Hepatocyte (in vitro differentiated cells): ENCODE measurements at regions not wholly inside any gene's neighbourhood (a gene's known extent, or its start where the extent isn't known, plus 50 kb on each side); places are given as distances from the start of the nearest gene placed in this dataset.

ENCODE experiments used
- DNase-seq: peaks from one replicate; pipeline ENCODE4 v3.0.0-alpha.2; 2016; ENCODE audit warnings: low spot score
- H2AFZ ChIP-seq: fragments of 200-600 bp; sonication (generic); 2 replicates; pipeline ENCODE4 v1.6.0; 2016; ENCODE audit warnings: antibody characterized with exemption, mild to moderate bottlenecking
- H3K27ac ChIP-seq: fragments of 200-600 bp; sonication (generic); 2 replicates; pipeline ENCODE4 v1.5.1; 2016; ENCODE audit warnings: mild to moderate bottlenecking
- H3K27me3 ChIP-seq: fragments of 200-600 bp; sonication (generic); 2 replicates; pipeline ENCODE4 v1.6.1; 2016
- H3K36me3 ChIP-seq: fragments of 200-600 bp; sonication (generic); replicated peaks from 2 replicates; pipeline ENCODE4 v1.5.1; 2016; ENCODE audit warnings: low read depth; ENCODE audit not compliant: insufficient read depth
- H3K4me1 ChIP-seq: fragments of 200-600 bp; sonication (generic); 2 replicates; pipeline ENCODE4 v1.5.1; 2016; ENCODE audit warnings: mild to moderate bottlenecking, moderate library complexity; ENCODE audit not compliant: insufficient read depth
- H3K4me2 ChIP-seq: fragments of 200-600 bp; sonication (generic); 2 replicates; pipeline ENCODE4 v1.6.0; 2016
- H3K4me3 ChIP-seq: fragments of 200-600 bp; sonication (generic); 2 replicates; pipeline ENCODE4 v1.5.1; 2016; ENCODE audit warnings: mild to moderate bottlenecking
- H3K79me2 ChIP-seq: fragments of 200-600 bp; sonication (generic); 2 replicates; pipeline ENCODE4 v1.6.0; 2017; ENCODE audit warnings: mild to moderate bottlenecking
- H3K9me2 ChIP-seq: fragments of 200-600 bp; sonication (generic); replicated peaks from 2 replicates; pipeline ENCODE4 v1.6.0; 2017; ENCODE audit warnings: mild to moderate bottlenecking; ENCODE audit not compliant: insufficient read depth
- H3K9me3 ChIP-seq: fragments of 200-600 bp; sonication (generic); 2 replicates; pipeline ENCODE4 v1.5.1; 2016; ENCODE audit warnings: low read depth, mild to moderate bottlenecking
- H4K20me1 ChIP-seq: fragments of 200-600 bp; sonication (generic); 2 replicates; pipeline ENCODE4 v1.6.0; 2016; ENCODE audit warnings: mild to moderate bottlenecking; ENCODE audit not compliant: insufficient read depth, poor library complexity, severe bottlenecking
- CTCF ChIP-seq: fragments of 200-600 bp; sonication (generic); IDR thresholded peaks from 2 replicates; pipeline ENCODE4 v1.5.1; 2016; ENCODE audit warnings: antibody characterized with exemption, mild to moderate bottlenecking; ENCODE audit not compliant: poor library complexity
- EZH2 ChIP-seq: fragments of 200-600 bp; sonication (generic); IDR thresholded peaks from 2 replicates; pipeline ENCODE4 v1.6.1; 2016; ENCODE audit warnings: antibody characterized with exemption, mild to moderate bottlenecking, borderline replicate concordance
- EZH2phosphoT487 ChIP-seq: fragments of 200-600 bp; sonication (generic); IDR thresholded peaks from one replicate; pipeline ENCODE4 v1.6.1; 2018; ENCODE audit warnings: antibody characterized with exemption, mild to moderate bottlenecking, low read depth, moderate library complexity; ENCODE audit not compliant: unreplicated experiment, severe bottlenecking
- WGBS: methylation state at CpG from one replicate; pipeline ENCODE4 v1.1.6; 2016; ENCODE audit warnings: low lambda C conversion rate; ENCODE audit errors: missing lambda C conversion rate; 5-methylcytosine and 5-hydroxymethylcytosine counted together

GRCh38 chr4:181173046-181173445, 1070.2 kb upstream of the TENM3 start:
- H3K9me2 ChIP-seq, result no peaks in the 10 kb centered on the region
- H3K27me3 ChIP-seq, result no peaks in the 10 kb centered on the region
- H4K20me1 ChIP-seq, result no peaks in the 10 kb centered on the region
- H3K4me1 ChIP-seq, result no peaks in the 10 kb centered on the region
- no peak for DNase-seq
- H3K79me2 ChIP-seq, result no peaks in the 10 kb centered on the region
- no peaks in the 10 kb centered on the region for H3K9me3 ChIP-seq
- H2AFZ ChIP-seq, result no peak overlapping the region
- H3K27ac ChIP-seq, result no peak overlapping the region
- H3K4me3 ChIP-seq, result no peak overlapping the region
- whole genome bisulfite sequencing, result 83% methylated on average over 5 of the region's 5 CpGs
- no peaks in the 10 kb centered on the region for H3K36me3 ChIP-seq
- no peak overlapping the region for H3K4me2 ChIP-seq
- TF ChIP-seq EZH2 (no peak), CTCF (no peak), EZH2phosphoT487 (no peak)

GRCh38 chr4:181176306-181176705, 1066.9 kb upstream of the TENM3 start:
- Histone ChIP-seq H3K27me3 (no peaks in the 10 kb centered on the region), H3K4me3 (no peak overlapping the region), H4K20me1 (no peaks in the 10 kb centered on the region), H3K27ac (no peak overlapping the region), H3K4me1 (no peaks in the 10 kb centered on the region), H3K36me3 (no peaks in the 10 kb centered on the region), H3K4me2 (no peak overlapping the region), H3K9me3 (no peaks in the 10 kb centered on the region), H3K9me2 (no peaks in the 10 kb centered on the region), H2AFZ (no peak overlapping the region), H3K79me2 (no peaks in the 10 kb centered on the region)
- WGBS, result 78% methylated on average over 6 of the region's 6 CpGs
- TF ChIP-seq CTCF, result no peak
- no peak for TF ChIP-seq EZH2phosphoT487
- no peak for TF ChIP-seq EZH2
- no peak for DNase-seq

DNA sequence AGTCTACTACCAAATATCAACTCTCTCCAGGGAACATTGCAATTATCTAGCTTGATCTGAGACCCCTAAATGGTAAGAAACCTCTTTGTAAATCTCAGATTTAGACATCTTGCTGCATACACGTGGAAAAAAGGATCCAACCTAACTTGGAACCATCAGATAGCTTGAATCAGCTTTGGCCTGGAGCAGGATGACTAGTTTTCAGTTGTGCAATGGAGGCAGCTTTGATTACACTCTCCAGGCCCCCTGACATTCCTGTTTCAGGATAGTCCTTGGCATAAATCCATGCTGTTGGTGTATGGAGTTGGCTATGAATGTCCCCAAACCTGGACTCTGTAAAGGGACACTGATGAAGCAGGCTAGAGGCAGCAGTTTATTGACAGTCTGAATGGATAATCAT, 1061.9 kb upstream of the TENM3 start:
- WGBS, result 50% methylated on average over 1 of the region's 1 CpG

More for the DNA sequence above, 1061.9 kb upstream of the TENM3 start:
- H3K27ac ChIP-seq, result no peak overlapping the region
- no peaks in the 10 kb centered on the region for H3K27me3 ChIP-seq
- no peak for DNase-seq
- H3K79me2 ChIP-seq, result no peaks in the 10 kb centered on the region
- H2AFZ ChIP-seq, result no peak overlapping the region
- H3K9me2 ChIP-seq, result no peaks in the 10 kb centered on the region
- no peak overlapping the region for H3K4me3 ChIP-seq
- TF ChIP-seq EZH2, result no peak
- no peak for TF ChIP-seq EZH2phosphoT487
- TF ChIP-seq CTCF, result no peak
- no peaks in the 10 kb centered on the region for H3K36me3 ChIP-seq
- no peaks in the 10 kb centered on the region for H4K20me1 ChIP-seq
- no peak overlapping the region for H3K4me2 ChIP-seq
- no peaks in the 10 kb centered on the region for H3K9me3 ChIP-seq
- H3K4me1 ChIP-seq, result no peaks in the 10 kb centered on the region
